ENCODE measurements at regions not wholly inside any gene's neighbourhood (a gene's known extent, or its start where the extent isn't known, plus 50 kb on each side); places are given as distances from the start of the nearest gene placed in this dataset.

DNA sequence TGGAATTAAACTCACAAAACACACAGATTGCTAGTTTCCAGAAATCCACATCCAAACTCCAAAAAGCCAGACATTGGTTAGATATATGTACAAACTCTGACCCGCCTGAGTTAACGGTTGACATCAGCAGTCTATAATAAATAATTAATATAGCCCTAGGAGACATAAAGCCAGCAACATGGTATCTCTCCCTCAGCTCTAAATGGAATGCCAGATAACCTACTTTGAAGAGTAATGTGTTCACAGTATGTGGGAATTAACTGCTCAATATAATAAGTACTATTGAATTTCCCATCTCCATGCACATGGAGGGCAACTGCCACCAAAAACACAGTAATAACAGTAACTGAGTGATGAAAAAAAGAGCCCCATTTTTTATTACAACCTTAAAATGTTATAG, 383.2 kb downstream of the CD83 start:
- no peak overlapping the region for H3K14ac ChIP-seq (ENCODE audit: low read length)
- H3K18ac ChIP-seq (ENCODE audit: low read length): no peak overlapping the region
- H3K27ac ChIP-seq (replicated peaks; ENCODE audit: low read length): peak overlapping the region; percentile 37
- no peak overlapping the region for H3K4ac ChIP-seq (ENCODE audit: low read length)
- H3K9ac ChIP-seq (ENCODE audit: low read depth, low read length, poor library complexity): no peak overlapping the region
- H4K91ac ChIP-seq (ENCODE audit: low read depth, low read length, poor library complexity): no peak overlapping the region
- no peaks in the 10 kb centered on the region for H3K27me3 ChIP-seq (ENCODE audit: control insufficient read depth in 3 of 3, insufficient read depth in 3 of 3, low read depth in 1 of 3, low read length in 3 of 3)
- no peak overlapping the region for H2AFZ ChIP-seq (ENCODE audit: low read length)
- no peak overlapping the region for H2BK15ac ChIP-seq (ENCODE audit: low read length)
- no peak overlapping the region for H2BK12ac ChIP-seq (ENCODE audit: low read length)
- no peak for DNase-seq (ENCODE audit: low spot score)
- no peaks in the 10 kb centered on the region for H3K36me3 ChIP-seq (replicated peaks in 1 of 2; ENCODE audit: control insufficient read depth in 2 of 2, insufficient read depth in 2 of 2, low read length in 2 of 2)
- no peak overlapping the region for H3K4me3 ChIP-seq (ENCODE audit: low read length in 2 of 2)
- H3K4me1 ChIP-seq (ENCODE audit: control insufficient read depth in 2 of 2, insufficient read depth in 1 of 2, low read depth in 1 of 2, low read length in 2 of 2): peaks cover 19 to 20% of the 10 kb centered on the region in 2 donors
- no peak overlapping the region for H3K23ac ChIP-seq (ENCODE audit: low read depth, low read length, poor library complexity)
- H3K9me3 ChIP-seq (replicated peaks in 1 of 2; ENCODE audit: control insufficient read depth in 2 of 2, insufficient read depth in 1 of 2, low read depth in 1 of 2, low read length in 2 of 2): peaks cover 0 to 4% of the 10 kb centered on the region in 2 donors
- no peak overlapping the region for H4K8ac ChIP-seq (ENCODE audit: low read depth, low read length)
- no CpG with 5 or more reads among the region's 2 CpGs for WGBS, 2 donors (ENCODE audit: extremely low coverage in 2 of 2, insufficient read length in 2 of 2, insufficient replicate concordance in 1 of 2)
- no peak overlapping the region for H3K4me2 ChIP-seq (ENCODE audit: insufficient read depth, low read length, poor library complexity, severe bottlenecking)
- no peak overlapping the region for H2BK5ac ChIP-seq (ENCODE audit: low read length)
- no peak overlapping the region for H2BK120ac ChIP-seq (ENCODE audit: low read depth, low read length)
- no peak overlapping the region for H2AK5ac ChIP-seq (ENCODE audit: low read depth, low read length)
- H3K79me1 ChIP-seq (ENCODE audit: low read depth, low read length): no peaks in the 10 kb centered on the region

DNA sequence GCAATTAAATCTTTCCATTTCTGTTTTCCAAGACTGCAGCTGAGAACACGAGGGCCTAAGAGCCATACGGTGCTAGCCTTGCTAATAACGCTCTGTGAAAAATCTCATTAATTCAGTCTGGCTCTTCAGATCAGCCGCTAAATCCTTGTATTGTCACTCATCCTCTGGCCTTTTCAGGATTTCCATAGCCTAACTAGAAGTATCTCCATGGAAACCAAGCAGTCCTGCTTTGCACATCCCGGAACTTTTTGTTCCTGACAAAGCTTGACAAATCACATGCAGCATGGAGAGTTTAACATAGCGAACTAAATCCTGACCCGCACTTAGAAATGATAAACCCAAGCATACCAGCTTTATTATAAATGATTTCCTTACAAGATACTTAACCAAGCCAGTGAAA, 383.7 kb downstream of the CD83 start:
- Histone ChIP-seq H3K4me1 (ENCODE audit: control insufficient read depth in 2 of 2, insufficient read depth in 1 of 2, low read depth in 1 of 2, low read length in 2 of 2) (peaks cover 19 to 22% of the 10 kb centered on the region in 2 donors), H4K8ac (ENCODE audit: low read depth, low read length) (no peak overlapping the region), H3K27me3 (ENCODE audit: control insufficient read depth in 3 of 3, insufficient read depth in 3 of 3, low read depth in 1 of 3, low read length in 3 of 3) (peaks cover 0 to 4% (median 0%) of the 10 kb centered on the region in 3 experiments), H2BK5ac (ENCODE audit: low read length) (no peak overlapping the region), H2AK5ac (ENCODE audit: low read depth, low read length) (no peak overlapping the region), H3K9ac (ENCODE audit: low read depth, low read length, poor library complexity) (no peak overlapping the region), H3K36me3 (replicated peaks in 1 of 2; ENCODE audit: control insufficient read depth in 2 of 2, insufficient read depth in 2 of 2, low read length in 2 of 2) (no peaks in the 10 kb centered on the region), H3K4ac (ENCODE audit: low read length) (no peak overlapping the region), H3K79me1 (ENCODE audit: low read depth, low read length) (no peaks in the 10 kb centered on the region), H2AFZ (ENCODE audit: low read length) (no peak overlapping the region), H2BK120ac (ENCODE audit: low read depth, low read length) (no peak overlapping the region), H3K18ac (ENCODE audit: low read length) (no peak overlapping the region), H3K4me3 (ENCODE audit: low read length in 2 of 2) (no peak overlapping the region), H3K14ac (ENCODE audit: low read length) (no peak overlapping the region), H2BK12ac (ENCODE audit: low read length) (no peak overlapping the region), H2BK15ac (ENCODE audit: low read length) (no peak overlapping the region), H4K91ac (ENCODE audit: low read depth, low read length, poor library complexity) (no peak overlapping the region), H3K9me3 (replicated peaks in 1 of 2; ENCODE audit: control insufficient read depth in 2 of 2, insufficient read depth in 1 of 2, low read depth in 1 of 2, low read length in 2 of 2) (peaks cover 0 to 4% of the 10 kb centered on the region in 2 donors), H3K4me2 (ENCODE audit: insufficient read depth, low read length, poor library complexity, severe bottlenecking) (no peak overlapping the region), H3K23ac (ENCODE audit: low read depth, low read length, poor library complexity) (no peak overlapping the region), H3K27ac (replicated peaks; ENCODE audit: low read length) (peak overlapping the region; percentile 78)
- WGBS, 2 donors (ENCODE audit: extremely low coverage in 2 of 2, insufficient read length in 2 of 2, insufficient replicate concordance in 1 of 2): no CpG with 5 or more reads among the region's 7 CpGs
- peak; percentile 79 for DNase-seq (ENCODE audit: low spot score)

GRCh38 chr6:14501914-14502313, 384.3 kb downstream of the CD83 start:
- Histone ChIP-seq H3K4me3 (ENCODE audit: low read length in 2 of 2) (no peak overlapping the region), H2BK5ac (ENCODE audit: low read length) (peak overlapping the region; percentile 7), H3K4ac (ENCODE audit: low read length) (no peak overlapping the region), H4K91ac (ENCODE audit: low read depth, low read length, poor library complexity) (no peak overlapping the region), H3K9ac (ENCODE audit: low read depth, low read length, poor library complexity) (no peak overlapping the region), H2BK15ac (ENCODE audit: low read length) (no peak overlapping the region), H3K4me1 (ENCODE audit: control insufficient read depth in 2 of 2, insufficient read depth in 1 of 2, low read depth in 1 of 2, low read length in 2 of 2) (peaks cover 19 to 22% of the 10 kb centered on the region in 2 donors), H3K4me2 (ENCODE audit: insufficient read depth, low read length, poor library complexity, severe bottlenecking) (no peak overlapping the region), H3K9me3 (replicated peaks in 1 of 2; ENCODE audit: control insufficient read depth in 2 of 2, insufficient read depth in 1 of 2, low read depth in 1 of 2, low read length in 2 of 2) (no peaks in the 10 kb centered on the region), H3K79me1 (ENCODE audit: low read depth, low read length) (no peaks in the 10 kb centered on the region), H3K23ac (ENCODE audit: low read depth, low read length, poor library complexity) (no peak overlapping the region), H3K36me3 (replicated peaks in 1 of 2; ENCODE audit: control insufficient read depth in 2 of 2, insufficient read depth in 2 of 2, low read length in 2 of 2) (no peaks in the 10 kb centered on the region), H3K14ac (ENCODE audit: low read length) (no peak overlapping the region), H2BK120ac (ENCODE audit: low read depth, low read length) (no peak overlapping the region), H2AK5ac (ENCODE audit: low read depth, low read length) (no peak overlapping the region), H4K8ac (ENCODE audit: low read depth, low read length) (peak overlapping the region; percentile 53), H3K18ac (ENCODE audit: low read length) (peak overlapping the region; percentile 76), H2BK12ac (ENCODE audit: low read length) (peak overlapping the region; percentile 2), H2AFZ (ENCODE audit: low read length) (peak overlapping the region; percentile 41), H3K27me3 (ENCODE audit: control insufficient read depth in 3 of 3, insufficient read depth in 3 of 3, low read depth in 1 of 3, low read length in 3 of 3) (peaks cover 0 to 4% (median 0%) of the 10 kb centered on the region in 3 experiments), H3K27ac (replicated peaks; ENCODE audit: low read length) (peak overlapping the region; percentile 78)
- peak; percentile 17 for DNase-seq (ENCODE audit: low spot score)
- no CpG with 5 or more reads among the region's 5 CpGs for WGBS, 2 donors (ENCODE audit: extremely low coverage in 2 of 2, insufficient read length in 2 of 2, insufficient replicate concordance in 1 of 2)

- H3K9ac ChIP-seq (ENCODE audit: low read depth, low read length, poor library complexity): no peak overlapping the region
- no peaks in the 10 kb centered on the region for H3K9me3 ChIP-seq (replicated peaks in 1 of 2; ENCODE audit: control insufficient read depth in 2 of 2, insufficient read depth in 1 of 2, low read depth in 1 of 2, low read length in 2 of 2)
- H3K4me2 ChIP-seq (ENCODE audit: insufficient read depth, low read length, poor library complexity, severe bottlenecking): no peak overlapping the region
- peak overlapping the region; percentile 22 for H2AK5ac ChIP-seq (ENCODE audit: low read depth, low read length)
- no CpG with 5 or more reads among the region's 6 CpGs for whole genome bisulfite sequencing, 2 donors (ENCODE audit: extremely low coverage in 2 of 2, insufficient read length in 2 of 2, insufficient replicate concordance in 1 of 2)
- H2BK15ac ChIP-seq (ENCODE audit: low read length): no peak overlapping the region
- no peak overlapping the region for H4K91ac ChIP-seq (ENCODE audit: low read depth, low read length, poor library complexity)
- no peak overlapping the region for H4K8ac ChIP-seq (ENCODE audit: low read depth, low read length)
- peak overlapping the region; percentile 57 for H3K18ac ChIP-seq (ENCODE audit: low read length)
- no peak for DNase-seq (ENCODE audit: low spot score)
- H3K4ac ChIP-seq (ENCODE audit: low read length): no peak overlapping the region
- no peak overlapping the region for H3K4me3 ChIP-seq (ENCODE audit: low read length in 2 of 2)
- no peak overlapping the region for H2BK120ac ChIP-seq (ENCODE audit: low read depth, low read length)
- no peaks in the 10 kb centered on the region for H3K36me3 ChIP-seq (replicated peaks in 1 of 2; ENCODE audit: control insufficient read depth in 2 of 2, insufficient read depth in 2 of 2, low read length in 2 of 2)
- no peak overlapping the region for H3K14ac ChIP-seq (ENCODE audit: low read length)
- peak overlapping the region; percentile 7 for H2BK5ac ChIP-seq (ENCODE audit: low read length)
- no peak overlapping the region for H2BK12ac ChIP-seq (ENCODE audit: low read length)
- no peaks in the 10 kb centered on the region for H3K79me1 ChIP-seq (ENCODE audit: low read depth, low read length)
- H3K27me3 ChIP-seq (ENCODE audit: control insufficient read depth in 3 of 3, insufficient read depth in 3 of 3, low read depth in 1 of 3, low read length in 3 of 3): peaks cover 0 to 4% (median 0%) of the 10 kb centered on the region in 3 experiments
- H3K27ac ChIP-seq (replicated peaks; ENCODE audit: low read length): no peak overlapping the region
- no peak overlapping the region for H3K23ac ChIP-seq (ENCODE audit: low read depth, low read length, poor library complexity)
- H3K4me1 ChIP-seq (ENCODE audit: control insufficient read depth in 2 of 2, insufficient read depth in 1 of 2, low read depth in 1 of 2, low read length in 2 of 2): peaks cover 19 to 22% of the 10 kb centered on the region in 2 donors
- H2AFZ ChIP-seq (ENCODE audit: low read length): no peak overlapping the region
Observed at GRCh38 chr6:14502551-14502950, 385.0 kb downstream of the CD83 start.
